Ramos (cell line): ENCODE measurements at regions not wholly inside any gene's neighbourhood (a gene's known extent, or its start where the extent isn't known, plus 50 kb on each side); places are given as distances from the start of the nearest gene placed in this dataset.

Source experiments
- in situ Hi-C: fragments of 300-500 bp; cut with MboI; formaldehyde crosslinking; loops from one replicate; pipeline ENCODE4 v1.14.3; 2022; ENCODE audit warnings: low sequenced_read_pairs; ENCODE audit not compliant: unreplicated experiment

DNA sequence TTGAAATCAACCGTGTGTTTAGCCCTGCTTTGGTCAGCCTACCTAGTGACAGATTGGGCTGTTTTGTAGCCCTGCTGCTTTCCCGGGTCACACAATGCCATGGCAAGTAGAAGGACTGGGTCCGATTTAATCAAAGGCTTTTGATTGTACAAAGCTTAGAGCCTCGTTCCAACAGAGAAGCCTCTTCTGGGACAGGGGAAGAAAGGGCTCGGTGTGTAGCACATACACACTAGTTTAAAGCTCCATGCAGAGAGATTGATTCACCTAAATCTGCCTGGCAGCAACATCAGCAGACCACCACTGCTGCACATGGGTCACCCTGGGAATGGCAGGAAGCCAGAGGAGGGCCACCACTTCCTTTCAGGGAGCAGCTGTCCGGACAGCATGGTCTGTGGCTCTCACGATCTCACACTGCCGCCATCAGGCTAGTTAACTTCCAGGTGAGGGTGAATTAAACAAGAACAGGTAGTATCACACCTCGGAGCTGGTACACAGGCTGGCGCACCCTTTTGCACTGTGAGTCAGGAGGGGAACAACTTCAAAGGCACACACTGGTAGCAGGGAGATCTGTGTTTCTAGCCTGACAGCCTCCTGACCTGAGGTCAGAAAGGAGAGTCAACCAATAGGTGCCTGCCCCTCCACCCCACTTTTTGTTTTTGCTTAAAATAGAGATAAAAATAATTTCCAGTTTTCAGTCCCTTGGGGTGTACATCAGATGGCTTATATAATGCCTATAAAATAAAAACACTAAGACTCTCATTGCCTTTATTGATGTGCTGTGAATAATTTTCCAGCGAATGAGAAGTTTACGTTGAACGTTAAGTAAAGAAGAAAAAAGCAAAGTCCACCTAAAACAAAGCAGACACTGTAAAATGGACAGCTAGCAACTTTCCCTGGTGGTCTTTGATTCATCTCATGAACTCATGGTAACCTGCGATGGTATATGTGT, 108.5 kb downstream of the CDCA7 start:
- in situ Hi-C loops = no loop called here

DNA sequence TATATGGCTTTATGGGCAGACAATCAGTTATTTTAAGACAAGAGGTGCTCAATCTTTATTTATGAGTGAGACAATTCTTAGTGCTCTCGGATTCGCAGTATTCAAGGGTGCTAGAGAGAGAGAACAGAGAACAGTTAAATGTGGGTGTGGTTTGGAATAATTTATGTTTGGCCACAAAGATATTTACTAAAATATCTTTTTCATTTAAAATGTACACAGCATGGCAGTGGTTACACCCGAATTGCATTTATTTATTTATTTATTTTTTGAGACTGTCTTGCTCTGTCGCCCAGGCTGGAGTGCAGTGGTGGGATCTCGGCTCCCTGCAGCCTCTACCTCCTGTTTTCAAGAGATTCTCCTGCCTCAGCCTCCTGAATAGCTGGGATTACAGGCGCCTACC, 109.2 kb downstream of the CDCA7 start:
- in situ Hi-C loops = no loop called here

DNA sequence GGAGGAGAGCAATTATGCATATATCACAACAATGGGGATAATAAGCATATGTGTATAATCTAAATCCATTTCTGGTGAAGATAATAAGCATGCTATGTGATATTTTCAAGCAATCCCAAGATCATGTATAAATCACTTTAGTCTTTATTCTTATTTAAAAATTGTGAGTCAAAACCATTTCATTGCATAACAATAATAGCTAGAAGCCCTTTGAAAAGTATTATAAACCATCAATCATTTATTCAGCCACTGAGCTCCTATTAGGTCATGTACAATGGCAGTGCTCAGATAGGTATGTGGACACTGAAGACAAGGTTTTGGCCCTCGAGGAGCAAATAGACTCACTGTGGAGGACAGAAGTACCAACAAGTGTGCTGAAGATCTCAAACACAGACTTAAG, 113.1 kb downstream of the CDCA7 start:
- in situ Hi-C loops = no loop called here

- in situ Hi-C loops = no loop called here
Observed at GRCh38 chr2:173468266-173468793, 113.7 kb downstream of the CDCA7 start.

GRCh38 chr2:173472112-173472511, 117.4 kb downstream of the CDCA7 start:
- in situ Hi-C loops = no loop called here

DNA sequence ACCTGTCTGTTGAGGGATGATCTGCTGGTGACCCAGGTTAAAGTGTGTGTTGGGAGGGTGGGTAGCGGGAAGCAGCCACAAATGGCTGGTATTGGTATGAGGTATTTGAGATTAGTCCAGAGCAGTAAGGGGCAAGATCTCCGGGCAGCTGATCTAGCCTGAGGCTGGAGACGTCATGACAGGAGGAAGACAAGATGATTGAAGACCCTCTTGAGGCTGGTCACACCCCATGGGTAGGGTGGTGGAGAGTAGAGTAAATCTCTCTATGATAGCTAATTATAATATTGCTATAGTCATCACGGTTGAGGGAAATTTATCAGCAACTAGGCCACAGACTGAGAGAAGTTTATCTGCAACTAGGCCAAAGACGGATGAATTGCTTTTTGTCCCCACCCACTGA, 128.5 kb downstream of the CDCA7 start:
- in situ Hi-C loops = no loop called here

DNA sequence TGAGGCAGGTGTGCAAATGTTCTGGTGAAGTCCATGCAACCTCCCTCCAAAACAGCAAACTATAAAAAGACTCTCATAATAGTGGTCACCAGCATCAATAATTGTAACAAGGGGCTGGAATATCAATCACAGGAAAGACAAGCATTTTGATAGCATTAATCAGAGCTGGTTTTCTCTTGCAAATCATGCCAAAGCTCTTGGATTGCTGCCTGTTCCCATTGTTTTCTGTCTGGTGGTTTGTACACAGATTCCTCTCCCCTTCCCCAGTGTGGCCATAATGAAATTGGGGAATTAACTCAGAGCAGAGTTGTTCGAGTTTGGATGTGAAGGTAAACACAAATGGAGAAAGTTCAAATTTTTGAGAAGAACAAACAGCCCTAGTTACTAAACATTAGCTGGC, 134.2 kb downstream of the CDCA7 start:
- in situ Hi-C loops = no loop called here

GRCh38 chr2:173491418-173491817, 136.7 kb downstream of the CDCA7 start:
- in situ Hi-C loops = no loop called here

- in situ Hi-C loops = no loop called here
Observed at GRCh38 chr2:173493874-173494273, 139.2 kb downstream of the CDCA7 start.

DNA sequence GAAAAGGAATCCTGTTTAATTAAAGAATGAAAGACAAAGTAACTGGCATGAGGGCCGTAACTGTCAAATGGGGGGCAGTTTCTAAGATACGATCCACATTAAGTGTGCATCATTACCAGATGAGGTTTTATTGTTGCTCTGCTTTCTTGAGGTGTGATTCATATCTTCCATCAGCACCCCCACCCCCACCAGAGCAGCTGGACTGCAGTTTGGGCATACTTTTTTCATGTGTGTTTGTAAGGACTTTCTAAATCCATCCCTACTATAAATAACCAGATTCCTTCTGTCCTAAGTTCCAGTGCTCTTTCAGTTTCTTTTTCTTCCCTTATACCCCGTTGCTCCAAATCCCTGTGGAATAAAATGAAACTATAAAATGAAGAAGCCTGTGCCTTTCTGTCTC, 142.1 kb downstream of the CDCA7 start:
- in situ Hi-C loops = no loop called here

DNA sequence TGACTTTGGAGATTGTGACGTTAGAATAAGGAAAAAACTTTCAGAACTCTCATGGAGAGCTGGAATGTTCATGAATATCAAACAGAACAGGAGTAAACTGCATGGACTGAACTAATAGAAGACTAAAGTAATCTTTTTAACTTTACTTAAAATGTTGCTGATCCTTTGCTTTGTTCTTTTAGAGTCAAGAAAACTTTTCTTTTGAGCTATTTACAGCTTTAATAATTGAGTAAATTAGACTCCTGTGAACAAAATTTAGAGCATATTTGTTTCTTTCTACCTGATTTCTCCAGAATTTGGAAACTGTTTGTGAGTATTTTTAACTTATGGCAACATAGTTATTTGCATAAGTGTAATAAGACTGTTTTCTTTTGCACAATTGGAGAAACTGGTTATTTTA, 146.3 kb downstream of the CDCA7 start:
- in situ Hi-C loops = no loop called here

GRCh38 chr2:173502296-173502695, 147.6 kb downstream of the CDCA7 start:
- in situ Hi-C loops = no loop called here

DNA sequence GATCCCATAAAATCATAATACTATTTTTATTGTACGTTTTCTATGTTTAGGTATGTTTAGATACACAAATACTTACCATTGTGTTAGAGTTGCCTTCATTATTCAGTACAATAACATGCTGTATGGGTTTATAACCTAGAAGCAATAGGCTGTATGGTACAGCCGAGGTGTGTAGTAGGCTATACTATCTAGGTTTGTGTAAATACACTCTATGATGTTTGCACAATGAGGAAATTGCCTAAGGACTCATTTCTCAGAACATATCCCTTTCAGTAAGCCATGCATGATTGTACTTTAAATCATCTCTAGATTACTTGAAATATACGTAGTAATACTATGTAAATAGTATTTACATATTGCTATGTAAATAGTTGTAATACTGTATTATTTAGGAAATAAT, 156.7 kb downstream of the CDCA7 start:
- in situ Hi-C loops = no loop called here

DNA sequence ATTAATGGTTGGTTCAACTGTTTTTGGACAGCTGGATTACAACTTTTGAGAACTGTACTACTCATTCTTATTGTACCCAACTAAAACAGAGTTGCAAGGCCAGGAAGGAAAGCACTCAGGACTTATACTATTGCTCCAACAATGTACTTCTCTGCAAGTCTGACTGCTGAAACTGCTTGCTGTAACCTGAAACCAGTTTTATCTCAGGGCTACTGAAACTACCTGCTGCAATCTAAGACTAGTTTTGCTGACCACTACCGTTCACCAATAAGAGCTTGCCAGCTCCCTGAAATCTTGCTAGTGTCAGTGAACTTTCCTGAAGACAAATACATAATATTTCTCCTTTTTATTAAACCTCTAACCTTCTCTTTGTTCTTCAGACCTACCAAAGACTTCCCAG, 157.3 kb downstream of the CDCA7 start:
- in situ Hi-C loops = no loop called here

DNA sequence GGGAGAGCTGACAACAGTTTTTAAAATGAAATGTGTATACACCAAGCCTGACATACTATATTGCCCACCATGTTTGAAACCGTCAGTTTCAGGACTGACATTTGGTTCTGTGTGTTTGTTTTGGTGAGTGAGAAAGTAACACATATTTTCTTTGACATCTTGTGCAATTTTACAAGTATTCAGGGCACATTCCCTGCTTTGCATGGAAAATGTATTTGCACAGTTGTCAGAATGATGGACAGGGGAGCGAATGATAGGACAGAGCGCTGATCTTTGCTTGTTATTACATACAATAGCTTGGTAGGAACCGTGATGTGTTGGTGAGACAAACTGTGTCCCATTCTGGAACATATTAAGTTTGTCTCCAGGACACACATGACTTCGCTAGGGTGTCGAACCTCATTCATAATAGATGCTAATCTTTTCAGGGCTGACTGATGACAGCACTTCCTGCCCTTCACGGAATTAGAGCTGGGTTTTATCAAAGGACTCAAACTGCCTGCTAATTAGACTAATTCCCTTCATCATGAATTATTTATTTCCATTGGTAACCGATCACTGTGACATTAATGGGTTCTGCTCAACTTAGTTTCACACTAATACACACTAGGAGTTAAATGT, 158.5 kb downstream of the CDCA7 start:
- in situ Hi-C loops = no loop called here

DNA sequence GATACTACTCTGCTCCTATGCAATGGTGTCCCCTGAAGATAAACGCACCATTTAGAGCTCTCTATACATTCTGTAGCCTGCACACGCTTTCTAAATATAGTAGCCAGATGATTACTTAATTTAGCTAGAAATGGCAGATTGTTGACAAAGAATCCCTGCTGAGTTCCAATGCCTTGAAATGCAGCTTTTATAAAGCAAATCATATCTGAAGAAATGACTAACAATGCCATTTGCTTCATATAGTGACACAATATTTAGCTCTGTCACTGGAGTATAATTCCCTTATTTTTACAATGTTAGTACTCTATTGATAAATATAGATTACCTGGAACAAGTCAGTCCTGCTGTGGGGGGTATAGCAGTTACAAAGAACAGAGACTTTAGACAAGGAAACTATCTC, 166.2 kb downstream of the CDCA7 start:
- in situ Hi-C loops = no loop called here

GRCh38 chr2:173521450-173522192, 166.9 kb downstream of the CDCA7 start:
- in situ Hi-C loops = no loop called here

- in situ Hi-C loops = no loop called here
Observed at GRCh38 chr2:173523497-173523896, 168.8 kb downstream of the CDCA7 start.

DNA sequence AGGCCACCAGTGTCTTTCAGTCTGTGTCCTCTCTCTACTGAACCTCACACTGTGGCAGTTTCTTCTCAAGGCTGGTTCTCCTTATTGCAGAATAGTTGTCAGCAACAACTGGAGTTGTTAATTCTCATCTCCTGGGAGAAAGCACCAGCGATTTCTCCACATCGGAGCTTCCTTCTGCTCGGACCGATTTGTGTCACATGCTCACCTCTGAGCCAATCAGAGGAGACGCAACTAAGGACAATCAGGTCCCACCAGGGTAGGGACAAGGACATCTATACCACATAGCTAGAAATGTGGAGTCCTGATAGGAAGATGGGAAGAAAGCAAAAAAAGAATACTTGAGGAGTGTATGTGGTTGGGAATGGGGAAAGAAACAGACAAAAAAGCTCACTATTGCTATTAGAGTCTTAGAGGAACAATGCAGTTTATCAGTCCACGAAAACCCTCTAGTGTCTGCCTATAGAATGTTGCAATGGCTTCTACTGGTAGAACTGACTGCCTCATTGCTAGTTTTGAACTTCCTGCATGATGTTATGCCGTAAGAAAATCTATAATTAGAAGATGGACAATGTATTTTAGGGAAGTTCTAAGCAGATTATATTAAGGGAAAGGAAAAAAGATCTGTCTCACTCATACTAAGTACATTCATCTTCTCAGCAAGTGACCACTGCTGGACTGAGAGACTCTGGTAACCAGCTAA, 169.7 kb downstream of the CDCA7 start:
- in situ Hi-C loops = no loop called here
